ENCODE measurements at regions not wholly inside any gene's neighbourhood (a gene's known extent, or its start where the extent isn't known, plus 50 kb on each side); places are given as distances from the start of the nearest gene placed in this dataset.

GRCh38 chr4:104025251-104025650 is 305.5 kb upstream of the TACR3 start:
- Histone ChIP-seq H4K8ac (replicated peaks; ENCODE audit: insufficient read length, low read depth, low read length) (no peak overlapping the region), H3K79me1 (ENCODE audit: insufficient read depth, low read depth, low read length, poor library complexity, severe bottlenecking) (no peaks in the 10 kb centered on the region), H2BK20ac (ENCODE audit: low read depth, low read length, poor library complexity, severe bottlenecking) (no peak overlapping the region), H3K18ac (ENCODE audit: insufficient read length, low read depth, low read length) (no peak overlapping the region), H2BK12ac (ENCODE audit: insufficient read length, low read depth, low read length) (no peak overlapping the region), H3K27me3 (ENCODE audit: insufficient read depth, low read length) (no peaks in the 10 kb centered on the region), H2AK5ac (ENCODE audit: insufficient read length, low read length) (no peak overlapping the region), H3K9ac (ENCODE audit: extremely low read depth, insufficient read length, low read length) (no peak overlapping the region), H3K56ac (ENCODE audit: insufficient read length, low read depth, low read length) (no peak overlapping the region), H2AFZ (ENCODE audit: low read length) (no peak overlapping the region), H3K79me2 (ENCODE audit: insufficient read depth, low read length) (no peaks in the 10 kb centered on the region), H3K4me1 (ENCODE audit: insufficient read depth, low read length) (no peaks in the 10 kb centered on the region), H3K9me3 (ENCODE audit: control insufficient read depth, low read depth, low read length) (no peaks in the 10 kb centered on the region), H3K23me2 (ENCODE audit: insufficient read length, low read depth, low read length, poor library complexity, severe bottlenecking) (no peaks in the 10 kb centered on the region), H4K91ac (ENCODE audit: insufficient read length, low read depth, low read length) (no peak overlapping the region), H3K4me2 (ENCODE audit: insufficient read depth, insufficient read length, low read length) (no peak overlapping the region), H2BK15ac (ENCODE audit: low read depth, low read length) (no peak overlapping the region), H2BK120ac (ENCODE audit: low read depth, low read length, poor library complexity, severe bottlenecking) (no peak overlapping the region), H3T11ph (ENCODE audit: low read length) (no peak overlapping the region), H3K27ac (ENCODE audit: insufficient read length, low read depth, low read length) (no peak overlapping the region), H3K4ac (ENCODE audit: low read depth, low read length) (no peak overlapping the region), H3K23ac (ENCODE audit: insufficient read length, low read depth, low read length) (no peak overlapping the region), H3K14ac (ENCODE audit: insufficient read depth, low read length) (no peak overlapping the region), H2BK5ac (ENCODE audit: insufficient read length, low read length) (no peak overlapping the region), H4K20me1 (ENCODE audit: control insufficient read depth, insufficient read depth, insufficient read length) (no peaks in the 10 kb centered on the region), H4K5ac (ENCODE audit: insufficient read length, low read depth, low read length) (no peak overlapping the region)
- Mint-ChIP-seq H3K4me1 (peaks cover 3 to 4% of the 10 kb centered on the region in 2 experiments; a peak in 3 of 4 replicates), H3K27ac (no peak overlapping the region), H3K9me3 (no peaks in the 10 kb centered on the region), H3K36me3 (ENCODE audit: insufficient read depth in 1 of 3, low read depth in 3 of 3) (no peaks in the 10 kb centered on the region), H3K27me3 (ENCODE audit: low read depth) (no peaks in the 10 kb centered on the region), H3K4me3 (no peak overlapping the region)
- no peak for DNase-seq
- TF ChIP-seq CTCF (conservative IDR thresholded peaks at IDR 0.05): no peak

Data from H9 (cell line).